ENCODE measurements at regions not wholly inside any gene's neighbourhood (a gene's known extent, or its start where the extent isn't known, plus 50 kb on each side); places are given as distances from the start of the nearest gene placed in this dataset.
"Not testable (repeated sequence)": the region's sequence is repeated elsewhere in the genome, so short reads cannot be mapped to it uniquely, and the experiment has no call there.

- DNase-seq (ENCODE audit: extremely low spot score, insufficient read length, low read depth) (no peak), FAIRE-seq (no peak)
Observed at GRCh38 chr6:40889137-40889832, 149.7 kb downstream of the UNC5CL start.

- DNase-seq (ENCODE audit: extremely low spot score, insufficient read length, low read depth) (no peak), FAIRE-seq (no peak)
Observed at GRCh38 chr6:40888456-40888990, 150.5 kb downstream of the UNC5CL start.

- FAIRE-seq: no peak
Observed at GRCh38 chr6:40887792-40888340, 151.2 kb downstream of the UNC5CL start.

GRCh38 chr6:40887079-40887791, 151.8 kb downstream of the UNC5CL start:
- DNase-seq (ENCODE audit: extremely low spot score, insufficient read length, low read depth): no peak
- FAIRE-seq: no peak

More at GRCh38 chr6:40887792-40888340, 151.2 kb downstream of the UNC5CL start:
- no peak for DNase-seq (ENCODE audit: extremely low spot score, insufficient read length, low read depth)

GRCh38 chr6:40885139-40885774, 153.8 kb downstream of the UNC5CL start:
- DNase-seq (ENCODE audit: extremely low spot score, insufficient read length, low read depth) (no peak), FAIRE-seq (no peak)

- FAIRE-seq (no peak), DNase-seq (ENCODE audit: extremely low spot score, insufficient read length, low read depth) (no peak)
Observed at GRCh38 chr6:40882323-40882997, 156.6 kb downstream of the UNC5CL start.

- DNase-seq (ENCODE audit: extremely low spot score, insufficient read length, low read depth) (no peak), FAIRE-seq (no peak)
Observed at GRCh38 chr6:40881501-40881900, 157.5 kb downstream of the UNC5CL start.

GRCh38 chr6:40880906-40881305, 158.1 kb downstream of the UNC5CL start:
- DNase-seq (ENCODE audit: extremely low spot score, insufficient read length, low read depth) (no peak), FAIRE-seq (no peak)

- no peak for FAIRE-seq
- no peak for DNase-seq (ENCODE audit: extremely low spot score, insufficient read length, low read depth)
Observed at GRCh38 chr6:40879169-40879568, 159.9 kb downstream of the UNC5CL start.

- FAIRE-seq (no peak), DNase-seq (ENCODE audit: extremely low spot score, insufficient read length, low read depth) (no peak)
Observed at GRCh38 chr6:40877362-40877761, 161.7 kb downstream of the UNC5CL start.

GRCh38 chr6:40876336-40876735, 162.7 kb downstream of the UNC5CL start:
- DNase-seq (ENCODE audit: extremely low spot score, insufficient read length, low read depth) (no peak), FAIRE-seq (no peak)

GRCh38 chr6:40874495-40874894, 164.5 kb downstream of the UNC5CL start:
- FAIRE-seq (no peak), DNase-seq (ENCODE audit: extremely low spot score, insufficient read length, low read depth) (no peak)

- FAIRE-seq: no peak
- no peak for DNase-seq (ENCODE audit: extremely low spot score, insufficient read length, low read depth)
Observed at GRCh38 chr6:40871424-40871823, 167.6 kb downstream of the UNC5CL start.

- DNase-seq (ENCODE audit: extremely low spot score, insufficient read length, low read depth); FAIRE-seq: not testable (repeated sequence)
Observed at GRCh38 chr6:40868089-40868865, 170.7 kb downstream of the UNC5CL start.

GRCh38 chr6:40867527-40867926, 171.5 kb downstream of the UNC5CL start:
- FAIRE-seq; DNase-seq (ENCODE audit: extremely low spot score, insufficient read length, low read depth): not testable (repeated sequence)

- FAIRE-seq; DNase-seq (ENCODE audit: extremely low spot score, insufficient read length, low read depth): not testable (repeated sequence)
Observed at GRCh38 chr6:40865259-40865658, 173.8 kb downstream of the UNC5CL start.

- no peak for DNase-seq (ENCODE audit: extremely low spot score, insufficient read length, low read depth)
- no peak for FAIRE-seq
Observed at GRCh38 chr6:40860443-40860842, 178.6 kb downstream of the UNC5CL start.

GRCh38 chr6:40856271-40856670, 182.8 kb downstream of the UNC5CL start:
- DNase-seq (ENCODE audit: extremely low spot score, insufficient read length, low read depth) (no peak), FAIRE-seq (no peak)

GRCh38 chr6:40855168-40855880, 183.7 kb downstream of the UNC5CL start:
- FAIRE-seq (no peak), DNase-seq (ENCODE audit: extremely low spot score, insufficient read length, low read depth) (no peak)

All from GM18507 (cell line).